HepG2 (cell line): ENCODE measurements at regions not wholly inside any gene's neighbourhood (a gene's known extent, or its start where the extent isn't known, plus 50 kb on each side); places are given as distances from the start of the nearest gene placed in this dataset.

Experiments used
- CTCF ChIP-seq: sonication (generic); formaldehyde crosslinking; IDR thresholded peaks from 2 replicates; pipeline ENCODE4 v1.5.0; 2020; ENCODE audit warnings: mild to moderate bottlenecking, missing genetic modification reagents, moderate library complexity
- MBNL3 ChIP-seq: fragments of 250-450 bp; sonication (Bioruptor Pico); conservative IDR thresholded peaks from 2 replicates; pipeline ENCODE4 v1.8.0; 2022; ENCODE audit warnings: mild to moderate bottlenecking, inconsistent platforms
- POLR2A ChIP-seq, 2 experiments: IDR thresholded peaks; 2 replicates each; pipeline ENCODE4 v1.6.1; 2011; ENCODE audit warnings: low read depth in 2 of 2, low read length in 2 of 2, mild to moderate bottlenecking in 1 of 2, moderate library complexity in 1 of 2; ENCODE audit not compliant: insufficient read depth in 1 of 2
- POLR2AphosphoS5 ChIP-seq: IDR thresholded peaks from 2 replicates; pipeline ENCODE4 v1.6.1; 2012; ENCODE audit warnings: low read depth, low read length
- USF2 ChIP-seq, 2 experiments: sonication (generic) in 1 of 2; formaldehyde crosslinking in 1 of 2; IDR thresholded peaks; 2 replicates each; pipeline versions ENCODE4 v1.5.1 to v1.6.1; 2011 to 2020; ENCODE audit warnings: borderline replicate concordance in 1 of 2, low read depth in 1 of 2, low read length in 1 of 2, mild to moderate bottlenecking in 1 of 2, missing genetic modification reagents in 1 of 2, moderate library complexity in 1 of 2
- YY1 ChIP-seq: IDR thresholded peaks from 2 replicates; pipeline ENCODE4 v1.6.1; 2011; ENCODE audit warnings: low read length, low read depth, moderate library complexity, mild to moderate bottlenecking; ENCODE audit not compliant: insufficient read depth, insufficient replicate concordance
- ZFP91 ChIP-seq: sonication (generic); formaldehyde crosslinking; IDR thresholded peaks from 2 replicates; pipeline ENCODE4 v1.9.0; 2022; ENCODE audit warnings: missing genetic modification reagents, mild to moderate bottlenecking, borderline replicate concordance

DNA sequence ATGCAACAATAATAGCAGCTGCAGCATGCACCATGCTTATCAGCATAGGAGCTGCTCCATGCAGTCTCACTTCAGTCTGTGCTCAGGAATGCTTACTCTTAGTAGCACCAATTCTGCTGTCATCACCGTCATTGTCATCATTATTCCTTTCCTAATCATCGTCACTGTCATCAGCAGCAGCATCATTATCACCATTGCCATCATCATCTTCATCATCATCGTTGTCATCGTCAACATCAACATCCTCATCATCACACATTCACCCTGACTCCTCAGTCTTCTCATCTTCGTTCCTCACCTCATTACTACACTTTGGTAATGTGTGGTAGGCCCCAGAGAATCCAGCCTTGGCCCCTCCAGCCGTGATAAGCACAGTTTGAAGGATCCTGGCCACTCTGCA, 545.0 kb downstream of the TNS3 start:
- TF ChIP-seq YY1: no peak
- TF ChIP-seq MBNL3: no peak
- TF ChIP-seq POLR2A (IDR thresholded peaks at IDR 0.05; ENCODE audit: insufficient read depth in 1 of 2, low read depth in 2 of 2, low read length in 2 of 2): no peak
- no peak for TF ChIP-seq USF2 (IDR thresholded peaks at IDR 0.05; ENCODE audit: low read depth, low read length)
- TF ChIP-seq USF2 (CRISPR knock-in tag; IDR thresholded peaks at IDR 0.05; ENCODE audit: borderline replicate concordance): no peak
- no peak for TF ChIP-seq POLR2AphosphoS5
- TF ChIP-seq ZFP91 (CRISPR knock-in tag): no peak
- TF ChIP-seq CTCF (CRISPR knock-in tag): no peak
